22Rv1 (cell line): ENCODE measurements at regions not wholly inside any gene's neighbourhood (a gene's known extent, or its start where the extent isn't known, plus 50 kb on each side); places are given as distances from the start of the nearest gene placed in this dataset.

Experiments used
- CTCF ChIP-seq: fragments of 450-650 bp; IDR thresholded peaks from 2 replicates; pipeline ENCODE4 v1.5.1; 2017; ENCODE audit warnings: mild to moderate bottlenecking
- ZFX ChIP-seq: fragments of 450-650 bp; IDR thresholded peaks from 2 replicates; pipeline ENCODE4 v1.6.1; 2017; ENCODE audit warnings: antibody characterized with exemption, borderline replicate concordance

- TF ChIP-seq CTCF = no peak
- no peak for TF ChIP-seq ZFX
These were observed 143.5 kb downstream of the B3GNT2 start for GRCh38 chr2:62339413-62339812.
